Activated CD8-positive, alpha-beta memory T cell treated with anti-CD3 and anti-CD28 coated beads for 36 hours (primary cell): ENCODE measurements at regions not wholly inside any gene's neighbourhood (a gene's known extent, or its start where the extent isn't known, plus 50 kb on each side); places are given as distances from the start of the nearest gene placed in this dataset.
"Not testable (repeated sequence)": the region's sequence is repeated elsewhere in the genome, so short reads cannot be mapped to it uniquely, and the experiment has no call there.

Experiments used
- CTCF ChIA-PET: fragments of 350-600 bp; sonication (Branson Sonifier 250); formaldehyde crosslinking; loops from one replicate; lab custom pipeline; 2021; ENCODE audit warnings: antibody characterized with exemption; lab: Charles Lee
- POLR2A ChIA-PET: fragments of 350-600 bp; sonication (Branson Sonifier 250); formaldehyde crosslinking; loops from one replicate; lab custom pipeline; 2021; ENCODE audit warnings: antibody characterized with exemption; lab: Charles Lee

- CTCF ChIA-PET: interaction anchor here (0.9 kb wide), 1 partner anchor 85 kb away, joined by 3 read pairs; no protein-coding TSS in a partner anchor
- POLR2A ChIA-PET: no interaction called here
Measured at GRCh38 chr11:128022007-128022368, 565.4 kb downstream of the ETS1 start.

- ChIA-PET CTCF (interaction anchor here (0.9 kb wide), 1 partner anchor 86 kb away, joined by 3 read pairs; no protein-coding TSS in a partner anchor), POLR2A (no interaction called here)
Measured at GRCh38 chr11:128021349-128022006, 565.9 kb downstream of the ETS1 start.

- ChIA-PET POLR2A (no interaction called here), CTCF (interaction anchor here (1.1 to 1.6 kb wide), 2 partner anchors 12 to 812 kb away, joined by 4 to 5 read pairs; no protein-coding TSS in a partner anchor)
Measured at GRCh38 chr11:128018692-128019091, 568.7 kb downstream of the ETS1 start.

GRCh38 chr11:128005562-128005961, 581.8 kb downstream of the ETS1 start:
- ChIA-PET CTCF (interaction anchor here (0.6 kb wide), 1 partner anchor 168 kb away, joined by 4 read pairs; no protein-coding TSS in a partner anchor), POLR2A (no interaction called here)

GRCh38 chr11:127998421-127998820, 588.9 kb downstream of the ETS1 start:
- ChIA-PET CTCF (no interaction called here), POLR2A (no interaction called here)

- ChIA-PET POLR2A (no interaction called here), CTCF (no interaction called here)
Measured at GRCh38 chr11:127997594-127997993, 589.8 kb downstream of the ETS1 start.

- ChIA-PET POLR2A (no interaction called here), CTCF (no interaction called here)
Measured at GRCh38 chr11:127996825-127997224, 590.5 kb downstream of the ETS1 start.

GRCh38 chr11:127995921-127996320, 591.4 kb downstream of the ETS1 start:
- ChIA-PET CTCF (no interaction called here), POLR2A (no interaction called here)

GRCh38 chr11:127994736-127995135, 592.6 kb downstream of the ETS1 start:
- ChIA-PET CTCF (no interaction called here), POLR2A (no interaction called here)

GRCh38 chr11:127993788-127994187, 593.6 kb downstream of the ETS1 start:
- POLR2A ChIA-PET: no interaction called here
- CTCF ChIA-PET: no interaction called here

GRCh38 chr11:127993281-127993680, 594.1 kb downstream of the ETS1 start:
- CTCF ChIA-PET: no interaction called here
- POLR2A ChIA-PET: no interaction called here

- ChIA-PET CTCF (no interaction called here), POLR2A (no interaction called here)
Measured at GRCh38 chr11:127986073-127986472, 601.3 kb downstream of the ETS1 start.

GRCh38 chr11:127972816-127973215, 614.5 kb downstream of the ETS1 start:
- POLR2A ChIA-PET: no interaction called here
- CTCF ChIA-PET: no interaction called here

GRCh38 chr11:127971448-127971847, 615.9 kb downstream of the ETS1 start:
- ChIA-PET POLR2A (no interaction called here), CTCF (no interaction called here)

GRCh38 chr11:127966821-127967220, 620.5 kb downstream of the ETS1 start:
- POLR2A ChIA-PET: no interaction called here
- CTCF ChIA-PET: no interaction called here

- ChIA-PET POLR2A (no interaction called here), CTCF (no interaction called here)
Measured at GRCh38 chr11:127965939-127966668, 621.3 kb downstream of the ETS1 start.

GRCh38 chr11:127962416-127962815, 624.9 kb downstream of the ETS1 start:
- ChIA-PET CTCF (interaction anchor here (0.6 kb wide), 1 partner anchor 628 kb away, joined by 4 read pairs; no protein-coding TSS in a partner anchor), POLR2A (no interaction called here)

- CTCF ChIA-PET: no interaction called here
- POLR2A ChIA-PET: no interaction called here
Measured at GRCh38 chr11:127950162-127950561, 637.2 kb downstream of the ETS1 start.

GRCh38 chr11:127943763-127944162, 643.6 kb downstream of the ETS1 start:
- CTCF ChIA-PET: no interaction called here

GRCh38 chr11:127943152-127943551, 644.2 kb downstream of the ETS1 start:
- ChIA-PET POLR2A (no interaction called here), CTCF (no interaction called here)

More at GRCh38 chr11:127943763-127944162, 643.6 kb downstream of the ETS1 start:
- POLR2A ChIA-PET: no interaction called here

- POLR2A ChIA-PET: not testable (repeated sequence)
Measured at GRCh38 chr11:127941554-127941953, 645.8 kb downstream of the ETS1 start.

More at GRCh38 chr11:127941554-127941953, 645.8 kb downstream of the ETS1 start:
- CTCF ChIA-PET: not testable (repeated sequence)
